ENCODE measurements at regions not wholly inside any gene's neighbourhood (a gene's known extent, or its start where the extent isn't known, plus 50 kb on each side); places are given as distances from the start of the nearest gene placed in this dataset.
"Not testable (repeated sequence)": the region's sequence is repeated elsewhere in the genome, so short reads cannot be mapped to it uniquely, and the experiment has no call there.

GRCh38 chr13:109268492-109268891 lies 517.9 kb downstream of the IRS2 start:
- not testable (repeated sequence) for DNase-seq

- not testable (repeated sequence) for DNase-seq
Observed at GRCh38 chr13:109267400-109267799, 519.0 kb downstream of the IRS2 start.

GRCh38 chr13:109265438-109265742 lies 521.0 kb downstream of the IRS2 start:
- DNase-seq: not testable (repeated sequence)

GRCh38 chr13:109264603-109265437 lies 521.6 kb downstream of the IRS2 start:
- not testable (repeated sequence) for DNase-seq

GRCh38 chr13:109257761-109258157 lies 528.6 kb downstream of the IRS2 start:
- DNase-seq: not testable (repeated sequence)

Measured in T-helper 9 cell (primary cell).